ENCODE measurements at regions not wholly inside any gene's neighbourhood (a gene's known extent, or its start where the extent isn't known, plus 50 kb on each side); places are given as distances from the start of the nearest gene placed in this dataset.

DNA sequence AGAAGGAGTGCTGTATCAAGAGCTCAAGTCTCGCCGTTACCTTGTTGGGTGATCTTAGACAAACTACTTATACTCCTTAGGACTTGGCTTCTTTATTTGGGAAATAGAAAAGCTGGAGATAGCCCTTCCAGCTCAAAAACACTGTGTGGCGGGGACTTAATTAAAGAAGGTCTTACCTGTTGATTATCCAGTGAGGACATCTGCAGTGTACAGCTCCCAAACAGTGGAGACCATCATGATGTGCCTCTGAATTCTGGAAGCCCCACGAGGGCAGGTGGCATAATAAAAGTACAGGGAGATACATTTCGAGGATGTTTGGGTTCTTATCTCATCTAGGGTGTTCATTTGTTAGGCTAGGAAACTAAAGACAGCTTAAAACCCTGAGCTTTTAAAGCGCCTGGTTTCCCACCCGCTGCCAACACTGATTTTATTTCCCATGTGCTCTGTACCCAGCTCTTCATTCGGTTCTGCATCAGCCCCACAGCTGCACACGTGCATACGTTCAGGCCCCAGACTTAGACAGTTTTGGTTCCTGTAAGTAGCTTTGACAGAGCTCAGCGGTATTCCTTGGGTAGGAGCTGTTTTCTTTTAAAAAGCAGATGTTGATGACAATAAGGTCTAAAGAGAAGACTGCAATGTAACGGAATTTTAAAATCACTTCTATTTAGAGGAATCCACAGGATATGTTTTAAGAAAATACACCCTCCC is 80.5 kb upstream of the SIX2 start:
- Mint-ChIP-seq H3K4me1 (no peaks in the 10 kb centered on the region), H3K27me3 (peaks cover 20% of the 10 kb centered on the region), H3K36me3 (ENCODE audit: low read depth) (no peaks in the 10 kb centered on the region), H3K27ac (no peak overlapping the region), H3K4me3 (no peak overlapping the region)
- H3K9me3 ChIP-seq (ENCODE audit: control insufficient read depth, low read length, poor library complexity, severe bottlenecking), result no peaks in the 10 kb centered on the region
- ATAC-seq (no peak), DNase-seq (no peak)

DNA sequence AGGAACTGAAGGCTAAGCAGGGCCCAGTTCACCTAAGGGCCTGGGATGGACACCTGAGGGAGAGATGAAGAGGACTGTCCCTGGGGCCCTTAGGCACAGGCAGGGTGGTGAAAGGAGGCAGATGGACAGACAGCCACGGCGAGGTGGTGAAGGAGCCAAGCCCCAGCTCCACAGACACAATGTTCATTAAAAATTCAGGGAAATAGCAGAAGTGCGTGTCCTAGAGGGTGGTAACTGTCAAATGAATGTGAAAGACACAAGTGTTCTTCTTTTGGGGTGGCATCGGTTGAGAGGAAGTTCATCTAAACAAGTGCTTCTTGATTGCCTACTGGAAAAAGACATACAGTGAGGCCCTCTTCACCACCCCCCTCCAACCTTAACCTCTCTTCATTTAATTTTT is 76.2 kb upstream of the SIX2 start:
- Mint-ChIP-seq H3K4me1 (no peaks in the 10 kb centered on the region), H3K36me3 (ENCODE audit: low read depth) (no peaks in the 10 kb centered on the region), H3K4me3 (no peak overlapping the region), H3K27ac (no peak overlapping the region), H3K27me3 (peaks cover 13% of the 10 kb centered on the region)
- no peaks in the 10 kb centered on the region for H3K9me3 ChIP-seq (ENCODE audit: control insufficient read depth, low read length, poor library complexity, severe bottlenecking)
- ATAC-seq (no peak), DNase-seq (no peak)

- no peaks in the 10 kb centered on the region for H3K4me1 Mint-ChIP-seq
- H3K36me3 Mint-ChIP-seq (ENCODE audit: low read depth), result no peaks in the 10 kb centered on the region
- peaks cover 13% of the 10 kb centered on the region for H3K27me3 Mint-ChIP-seq
- H3K4me3 Mint-ChIP-seq, result no peak overlapping the region
- no peak for ATAC-seq
- no peak overlapping the region for H3K27ac Mint-ChIP-seq
- DNase-seq, result no peak
- no peaks in the 10 kb centered on the region for H3K9me3 ChIP-seq (ENCODE audit: control insufficient read depth, low read length, poor library complexity, severe bottlenecking)
These were observed 75.2 kb upstream of the SIX2 start for GRCh38 chr2:45084361-45085020.

- H3K4me3 Mint-ChIP-seq, result no peak overlapping the region
- DNase-seq (no peak), ATAC-seq (no peak)
- no peaks in the 10 kb centered on the region for H3K4me1 Mint-ChIP-seq
- no peaks in the 10 kb centered on the region for H3K9me3 ChIP-seq (ENCODE audit: control insufficient read depth, low read length, poor library complexity, severe bottlenecking)
- no peak overlapping the region for H3K27ac Mint-ChIP-seq
- peaks cover 7% of the 10 kb centered on the region for H3K27me3 Mint-ChIP-seq
- H3K36me3 Mint-ChIP-seq (ENCODE audit: low read depth), result no peaks in the 10 kb centered on the region
These were observed 73.9 kb upstream of the SIX2 start for GRCh38 chr2:45083175-45083574.

DNA sequence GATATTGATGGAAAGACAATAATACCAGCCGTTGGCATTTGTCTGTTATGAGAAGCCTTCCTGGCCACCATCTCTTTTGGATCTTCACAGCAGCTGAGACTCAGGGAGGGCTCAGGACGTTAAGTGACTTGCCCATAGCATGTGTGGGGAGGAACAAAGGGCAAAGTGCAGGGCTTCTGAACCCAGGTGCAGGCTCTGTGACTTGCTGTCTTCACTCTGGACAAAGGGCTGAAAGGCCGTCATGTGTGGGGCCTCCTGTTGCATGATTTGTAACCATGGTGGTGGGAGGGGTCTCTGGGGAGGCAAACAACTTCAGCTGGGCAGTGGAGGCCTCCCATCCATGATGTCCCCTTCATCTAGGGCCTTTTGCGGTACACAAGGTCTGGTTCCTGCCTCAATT is 65.5 kb upstream of the SIX2 start:
- Mint-ChIP-seq H3K27me3 (peaks cover 43% of the 10 kb centered on the region), H3K27ac (no peak overlapping the region), H3K36me3 (ENCODE audit: low read depth) (no peaks in the 10 kb centered on the region), H3K4me1 (peaks cover 2% of the 10 kb centered on the region), H3K4me3 (no peak overlapping the region)
- no peak for DNase-seq
- ATAC-seq, result no peak
- no peaks in the 10 kb centered on the region for H3K9me3 ChIP-seq (ENCODE audit: control insufficient read depth, low read length, poor library complexity, severe bottlenecking)

- Mint-ChIP-seq H3K4me1 (peaks cover 2% of the 10 kb centered on the region), H3K4me3 (no peak overlapping the region), H3K27ac (no peak overlapping the region), H3K27me3 (peaks cover 61% of the 10 kb centered on the region), H3K36me3 (ENCODE audit: low read depth) (no peaks in the 10 kb centered on the region)
- no peak for DNase-seq
- ATAC-seq, result no peak
- H3K9me3 ChIP-seq (ENCODE audit: control insufficient read depth, low read length, poor library complexity, severe bottlenecking), result no peaks in the 10 kb centered on the region
These were observed 63.6 kb upstream of the SIX2 start for GRCh38 chr2:45072862-45073237.

DNA sequence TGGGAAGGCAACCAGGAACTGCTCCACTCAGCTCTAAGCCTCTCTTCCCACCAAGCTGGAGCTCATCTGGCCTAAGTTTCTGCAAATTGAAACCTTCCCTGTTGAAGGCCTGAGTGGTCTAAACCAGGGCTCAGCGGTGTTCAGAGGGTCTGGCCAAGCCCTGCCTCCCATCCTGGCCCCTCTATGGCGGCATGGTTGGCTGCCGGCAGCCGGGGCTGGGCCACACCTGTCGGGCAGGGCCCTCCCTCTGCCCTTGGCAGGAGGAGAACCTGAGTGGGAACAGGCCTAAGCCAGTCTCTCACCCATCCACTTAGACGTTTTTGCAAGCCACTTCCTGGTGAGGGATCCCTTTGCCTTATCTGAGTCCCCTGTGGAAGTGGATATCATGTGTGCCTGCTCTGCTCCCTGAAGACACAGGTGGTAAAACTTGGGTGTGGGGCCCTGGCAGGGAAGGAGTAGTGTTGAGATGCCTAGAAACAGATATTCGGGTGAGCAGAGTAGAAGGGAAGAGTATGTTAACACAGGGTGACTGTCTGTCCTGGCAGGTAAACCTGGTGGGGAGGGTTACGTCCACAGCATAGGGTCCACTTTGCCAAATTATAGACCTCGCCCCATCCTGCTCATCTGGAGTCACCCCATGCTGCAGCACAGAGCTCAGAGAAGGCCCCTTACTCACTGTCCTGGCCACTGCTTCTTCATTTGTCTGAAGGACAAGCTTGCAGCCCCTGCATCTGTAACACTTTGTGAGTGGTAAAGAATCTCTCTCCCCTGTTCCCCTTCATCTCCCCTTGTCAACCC is 63.0 kb upstream of the SIX2 start:
- DNase-seq (no peak), ATAC-seq (no peak)
- H3K4me1 Mint-ChIP-seq, result peaks cover 2% of the 10 kb centered on the region
- peaks cover 67% of the 10 kb centered on the region for H3K27me3 Mint-ChIP-seq
- H3K36me3 Mint-ChIP-seq (ENCODE audit: low read depth), result no peaks in the 10 kb centered on the region
- no peak overlapping the region for H3K4me3 Mint-ChIP-seq
- H3K9me3 ChIP-seq (ENCODE audit: control insufficient read depth, low read length, poor library complexity, severe bottlenecking), result no peaks in the 10 kb centered on the region
- H3K27ac Mint-ChIP-seq, result peak overlapping the region; percentile 12

- peaks cover 84% of the 10 kb centered on the region for H3K27me3 Mint-ChIP-seq
- H3K4me1 Mint-ChIP-seq, result peaks cover 2% of the 10 kb centered on the region
- H3K4me3 Mint-ChIP-seq, result no peak overlapping the region
- ATAC-seq, result no peak
- H3K36me3 Mint-ChIP-seq (ENCODE audit: low read depth), result no peaks in the 10 kb centered on the region
- H3K9me3 ChIP-seq (ENCODE audit: control insufficient read depth, low read length, poor library complexity, severe bottlenecking), result no peaks in the 10 kb centered on the region
- no peak for DNase-seq
- H3K27ac Mint-ChIP-seq, result no peak overlapping the region
These were observed 60.9 kb upstream of the SIX2 start for GRCh38 chr2:45070113-45070652.

GRCh38 chr2:45069684-45070083 is 60.4 kb upstream of the SIX2 start:
- ATAC-seq (no peak), DNase-seq (no peak)
- Mint-ChIP-seq H3K4me1 (peaks cover 2% of the 10 kb centered on the region), H3K4me3 (no peak overlapping the region), H3K27me3 (peaks cover 83% of the 10 kb centered on the region), H3K27ac (no peak overlapping the region), H3K36me3 (ENCODE audit: low read depth) (no peaks in the 10 kb centered on the region)
- H3K9me3 ChIP-seq (ENCODE audit: control insufficient read depth, low read length, poor library complexity, severe bottlenecking), result no peaks in the 10 kb centered on the region

GRCh38 chr2:45068571-45069140 is 59.4 kb upstream of the SIX2 start:
- H3K9me3 ChIP-seq (ENCODE audit: control insufficient read depth, low read length, poor library complexity, severe bottlenecking), result no peaks in the 10 kb centered on the region
- H3K4me1 Mint-ChIP-seq, result peaks cover 2% of the 10 kb centered on the region
- no peak for ATAC-seq
- DNase-seq, result no peak
- no peak overlapping the region for H3K27ac Mint-ChIP-seq
- H3K27me3 Mint-ChIP-seq, result peaks cover 77% of the 10 kb centered on the region
- no peak overlapping the region for H3K4me3 Mint-ChIP-seq
- H3K36me3 Mint-ChIP-seq (ENCODE audit: low read depth), result no peaks in the 10 kb centered on the region

GRCh38 chr2:45067859-45068570 is 58.8 kb upstream of the SIX2 start:
- Mint-ChIP-seq H3K4me3 (no peak overlapping the region), H3K27me3 (peaks cover 75% of the 10 kb centered on the region), H3K36me3 (ENCODE audit: low read depth) (no peaks in the 10 kb centered on the region), H3K27ac (no peak overlapping the region), H3K4me1 (peaks cover 2% of the 10 kb centered on the region)
- DNase-seq, result no peak
- no peaks in the 10 kb centered on the region for H3K9me3 ChIP-seq (ENCODE audit: control insufficient read depth, low read length, poor library complexity, severe bottlenecking)
- no peak for ATAC-seq
